ENCODE measurements at regions not wholly inside any gene's neighbourhood (a gene's known extent, or its start where the extent isn't known, plus 50 kb on each side); places are given as distances from the start of the nearest gene placed in this dataset.

DNA sequence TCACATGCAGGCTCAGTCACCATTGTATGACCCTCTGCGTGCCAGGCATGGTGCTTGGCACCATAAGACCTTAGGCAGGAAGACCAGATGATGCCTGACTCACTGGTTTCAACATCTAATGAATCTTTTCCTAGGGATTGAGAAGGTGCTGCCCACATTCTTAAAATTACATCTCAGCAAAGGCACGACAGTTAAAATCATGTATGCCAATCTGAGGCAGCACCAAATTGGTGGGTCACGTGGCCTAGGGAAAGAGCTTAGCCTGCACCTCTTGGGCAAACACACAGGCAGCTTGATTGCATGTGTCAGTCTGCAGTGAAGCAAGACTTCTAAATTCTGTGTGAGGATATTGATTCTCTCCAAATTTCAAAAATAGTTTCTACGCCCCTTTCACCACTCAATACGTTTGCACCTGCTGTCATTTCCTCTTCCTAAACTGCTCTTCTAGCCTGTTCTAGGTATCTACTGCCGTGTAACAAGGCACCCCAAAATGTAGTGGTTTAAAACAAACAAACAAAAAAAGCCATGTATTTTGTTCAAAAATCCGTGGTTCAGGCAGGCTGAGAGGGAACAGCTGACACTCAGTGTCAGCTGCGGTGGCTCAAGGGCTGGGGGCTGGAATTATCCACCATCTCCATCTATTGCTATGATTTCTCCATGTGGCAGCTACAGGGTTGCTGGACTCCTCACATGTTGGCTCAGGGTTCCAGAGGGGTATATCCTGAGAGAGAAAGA lies 160.2 kb upstream of the FGGY start:
- no peak for TF ChIP-seq POLR2A (IDR thresholded peaks at IDR 0.05)
- TF ChIP-seq, protein P1, sequence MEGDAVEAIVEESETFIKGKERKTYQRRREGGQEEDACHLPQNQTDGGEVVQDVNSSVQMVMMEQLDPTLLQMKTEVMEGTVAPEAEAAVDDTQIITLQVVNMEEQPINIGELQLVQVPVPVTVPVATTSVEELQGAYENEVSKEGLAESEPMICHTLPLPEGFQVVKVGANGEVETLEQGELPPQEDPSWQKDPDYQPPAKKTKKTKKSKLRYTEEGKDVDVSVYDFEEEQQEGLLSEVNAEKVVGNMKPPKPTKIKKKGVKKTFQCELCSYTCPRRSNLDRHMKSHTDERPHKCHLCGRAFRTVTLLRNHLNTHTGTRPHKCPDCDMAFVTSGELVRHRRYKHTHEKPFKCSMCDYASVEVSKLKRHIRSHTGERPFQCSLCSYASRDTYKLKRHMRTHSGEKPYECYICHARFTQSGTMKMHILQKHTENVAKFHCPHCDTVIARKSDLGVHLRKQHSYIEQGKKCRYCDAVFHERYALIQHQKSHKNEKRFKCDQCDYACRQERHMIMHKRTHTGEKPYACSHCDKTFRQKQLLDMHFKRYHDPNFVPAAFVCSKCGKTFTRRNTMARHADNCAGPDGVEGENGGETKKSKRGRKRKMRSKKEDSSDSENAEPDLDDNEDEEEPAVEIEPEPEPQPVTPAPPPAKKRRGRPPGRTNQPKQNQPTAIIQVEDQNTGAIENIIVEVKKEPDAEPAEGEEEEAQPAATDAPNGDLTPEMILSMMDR (IDR thresholded peaks at IDR 0.05) = no peak

All from uterus (tissue), 2 donors.